GM12878 (cell line): ENCODE measurements at regions not wholly inside any gene's neighbourhood (a gene's known extent, or its start where the extent isn't known, plus 50 kb on each side); places are given as distances from the start of the nearest gene placed in this dataset.
A peak's percentile ranks its signal among the peaks of the same experiment; 100 is the strongest.
"Not testable (repeated sequence)": the region's sequence is repeated elsewhere in the genome, so short reads cannot be mapped to it uniquely, and the experiment has no call there.

Source experiments
- ATAC-seq: fragments of 200-7000 bp; cut with Tn5 transposase; 3 replicates; pipeline ENCODE4 v1.9.1; 2020; ENCODE audit warnings: mild to moderate bottlenecking, moderate library complexity
- BruUV-seq: library from RNA; stranded (reverse); fragments of 400-500 nt; replicated peaks from 2 replicates; lab custom pipeline; 2021; lab: Mats Ljungman, UMichigan
- CTCF ChIA-PET: fragments of 300-600 bp; sonication (Branson Sonifier 250); formaldehyde crosslinking; extraction: SDS; loops from one replicate; lab custom pipeline; 2021; ENCODE audit warnings: inconsistent platforms; lab: Yijun Ruan, JAX
- POLR2A ChIA-PET: fragments of 350-600 bp; formaldehyde crosslinking; extraction: SDS; loops from one replicate; lab custom pipeline; 2021; ENCODE audit warnings: inconsistent platforms; lab: Charles Lee
- RAD21 ChIA-PET: fragments of 300-600 bp; sonication (Branson Sonifier 250); formaldehyde crosslinking; loops from one replicate; lab custom pipeline; 2023; ENCODE audit warnings: antibody characterized with exemption; ENCODE audit not compliant: unreplicated experiment; lab: Charles Lee
- SMC1A ChIA-PET: fragments of 300-600 bp; sonication (Branson Sonifier 250); formaldehyde crosslinking; loops from one replicate; lab custom pipeline; 2023; ENCODE audit not compliant: unreplicated experiment, uncharacterized antibody; lab: Charles Lee
- DNase-seq: peaks from one replicate; pipeline ENCODE4 v3.0.0-alpha.2; 2011; ENCODE audit warnings: low read depth, low spot score
- FAIRE-seq: peaks from 3 replicates; lab custom pipeline; 2011; peaks lifted over from hg19 to GRCh38; lab: Jason Lieb, UNC
- H2AFZ ChIP-seq: 2 replicates; pipeline ENCODE4 v1.6.0; 2011; ENCODE audit warnings: low read depth, low read length, control low read depth; ENCODE audit not compliant: control insufficient read depth
- H3K27ac ChIP-seq: 2 replicates; pipeline ENCODE4 v1.5.1; 2011; ENCODE audit warnings: control low read depth; ENCODE audit not compliant: control insufficient read depth, insufficient read depth
- H3K27me3 ChIP-seq, 2 experiments: replicated peaks in 1 of 2; 2 replicates each; pipeline versions ENCODE4 v1.6.0 to v1.6.1; 2011; ENCODE audit warnings: low read length in 1 of 2; ENCODE audit not compliant: control insufficient read depth in 2 of 2, insufficient read depth in 2 of 2
- H3K36me3 ChIP-seq, 2 experiments: 2 replicates each; pipeline ENCODE4 v1.5.1; 2011; ENCODE audit warnings: low read length in 1 of 2; ENCODE audit not compliant: control insufficient read depth in 2 of 2, insufficient read depth in 2 of 2
- H3K4me1 ChIP-seq: 2 replicates; pipeline ENCODE4 v1.6.1; 2011; ENCODE audit warnings: mild to moderate bottlenecking, low read length, moderate library complexity, mixed read lengths; ENCODE audit not compliant: control insufficient read depth, insufficient read depth
- H3K4me2 ChIP-seq: 2 replicates; pipeline ENCODE4 v1.6.0; 2011; ENCODE audit warnings: control low read depth; ENCODE audit not compliant: control insufficient read depth, insufficient read depth
- H3K4me3 ChIP-seq: fragments of 200-600 bp; sonication (generic); 2 replicates; pipeline ENCODE4 v1.5.1; 2016
- H3K79me2 ChIP-seq: 2 replicates; pipeline ENCODE4 v1.6.0; 2011; ENCODE audit warnings: low read length; ENCODE audit not compliant: control insufficient read depth, insufficient read depth
- H3K9ac ChIP-seq: 2 replicates; pipeline ENCODE4 v1.8.0; 2011; ENCODE audit warnings: low read length, control low read depth, mixed read lengths; ENCODE audit not compliant: control insufficient read depth, insufficient read depth
- H3K9me3 ChIP-seq: replicated peaks from 3 replicates; pipeline ENCODE4 v1.5.1; 2011; ENCODE audit warnings: mild to moderate bottlenecking, low read length; ENCODE audit not compliant: control insufficient read depth, insufficient read depth
- H4K20me1 ChIP-seq: 2 replicates; pipeline ENCODE4 v1.6.0; 2011; ENCODE audit not compliant: control insufficient read depth, insufficient read depth
- REST ChIP-seq: IDR thresholded peaks from 2 replicates; pipeline ENCODE4 v1.6.1; 2012; ENCODE audit warnings: mild to moderate bottlenecking, low read depth, low read length
- WGBS: methylation state at CpG from one replicate; pipeline ENCODE4 v1.1.6; 2016; ENCODE audit warnings: low lambda C conversion rate; ENCODE audit not compliant: insufficient replicate concordance, insufficient coverage; ENCODE audit errors: missing lambda C conversion rate; 5-methylcytosine and 5-hydroxymethylcytosine counted together
- in situ Hi-C: fragments of 300-500 bp; cut with MboI; formaldehyde crosslinking; loops from 9 replicates; pipeline ENCODE4 v1.14.3; 2018; ENCODE audit warnings: mixed read lengths
- intact Hi-C: fragments of 100-400 bp; cut with micrococcal nuclease; formaldehyde crosslinking; loops from one replicate; pipeline ENCODE4 v1.14.2; 2022; ENCODE audit not compliant: unreplicated experiment

GRCh38 chrX:109077788-109078187 lies 341.4 kb upstream of the IRS4 start (continued):
- no peak for TF ChIP-seq REST

DNA sequence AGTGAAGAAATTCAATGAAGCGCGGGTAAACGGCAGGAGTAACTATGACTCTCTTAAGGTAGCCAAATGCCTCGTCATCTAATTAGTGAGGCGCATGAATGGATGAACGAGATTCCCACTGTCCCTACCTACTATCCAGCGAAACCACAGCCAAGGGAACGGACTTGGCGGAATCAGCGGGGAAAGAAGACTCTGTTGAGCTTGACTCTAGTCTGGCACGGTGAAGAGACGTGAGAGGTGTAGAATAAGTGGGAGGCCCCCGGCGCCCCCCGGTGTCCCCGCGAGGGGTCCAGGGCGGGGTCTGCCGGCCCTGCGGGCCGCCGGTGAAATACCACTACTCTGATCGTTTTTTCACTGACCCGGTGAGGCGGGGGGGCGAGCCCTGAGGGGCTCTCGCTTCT lies 317.8 kb upstream of the IRS4 start:
- BruUV-seq, SMC1A ChIA-PET, in situ Hi-C loops: not testable (repeated sequence)

More for the DNA sequence above, 317.8 kb upstream of the IRS4 start:
- H3K27ac ChIP-seq, H3K27me3 ChIP-seq, H3K9ac ChIP-seq, H2AFZ ChIP-seq, H3K4me1 ChIP-seq, intact Hi-C loops, CTCF ChIA-PET, RAD21 ChIA-PET, H3K36me3 ChIP-seq, FAIRE-seq, H4K20me1 ChIP-seq, ATAC-seq, POLR2A ChIA-PET, H3K9me3 ChIP-seq, H3K4me3 ChIP-seq, H3K79me2 ChIP-seq, H3K4me2 ChIP-seq: not testable (repeated sequence)
- DNase-seq, result peak; percentile 13
- WGBS, result 63% methylated on average over 27 of the region's 27 CpGs
